HCT116 (cell line): ENCODE measurements at regions not wholly inside any gene's neighbourhood (a gene's known extent, or its start where the extent isn't known, plus 50 kb on each side); places are given as distances from the start of the nearest gene placed in this dataset.

Source experiments
- ATAC-seq: fragments of 200-7000 bp; cut with Tn5 transposase; 2 replicates; pipeline ENCODE4 v1.9.1; 2020; ENCODE audit warnings: mild to moderate bottlenecking, moderate library complexity
- BruUV-seq: library from RNA; stranded (reverse); fragments of 400-500 nt; replicated peaks from 2 replicates; lab custom pipeline; 2021; lab: Mats Ljungman, UMichigan
- CTCF ChIA-PET: fragments of 300-600 bp; sonication (Branson Sonifier 250); formaldehyde crosslinking; loops from one replicate; lab custom pipeline; 2021; ENCODE audit warnings: antibody characterized with exemption; lab: Charles Lee
- POLR2A ChIA-PET: fragments of 300-600, 350-600 bp; sonication (Branson Sonifier 250); formaldehyde crosslinking; loops from one replicate; lab custom pipeline; 2021; ENCODE audit warnings: antibody characterized with exemption; lab: Charles Lee
- RAD21 ChIA-PET, 2 experiments: fragments of 300-600 bp; sonication (Branson Sonifier 250); formaldehyde crosslinking; loops; one replicate each; lab custom pipeline; 2023; ENCODE audit warnings: low total read pairs in 2 of 2; ENCODE audit not compliant: uncharacterized antibody in 2 of 2, unreplicated experiment in 2 of 2, low non-redundant PET in 1 of 2; lab: Charles Lee
- DNase-seq: peaks from one replicate; pipeline ENCODE4 v3.0.0-alpha.2; 2010; ENCODE audit warnings: low read depth, low spot score
- H2AFZ ChIP-seq: fragments of 200-600 bp; shearing (Covaris generic), sonication (generic); 2 replicates; pipeline ENCODE4 v1.6.1; 2017; ENCODE audit warnings: low read depth, mixed run types, mixed read lengths, antibody characterized with exemption, low read length; ENCODE audit not compliant: poor library complexity, severe bottlenecking
- H3K27ac ChIP-seq: 2 replicates; pipeline ENCODE4 v1.5.1; 2012; ENCODE audit warnings: low read depth, low read length
- H3K27me3 ChIP-seq: fragments of 200-600 bp; sonication (generic); 2 replicates; pipeline ENCODE4 v1.6.1; 2016; ENCODE audit warnings: mixed run types, low read length, mixed read lengths; ENCODE audit not compliant: insufficient read depth
- H3K36me3 ChIP-seq, 2 experiments: fragments of 200-500 bp in 1 of 2; fragments of 200-600 bp in 1 of 2; sonication (Bioruptor generic) in 1 of 2; sonication (generic) in 1 of 2; 2 replicates each; pipeline versions ENCODE4 v1.5.1 to v1.6.1; 2014 to 2016; ENCODE audit warnings: low read length in 2 of 2, inconsistent platforms in 1 of 2, mixed read lengths in 1 of 2, mixed run types in 1 of 2; ENCODE audit not compliant: insufficient read depth in 2 of 2, control insufficient read depth in 1 of 2
- H3K4me1 ChIP-seq, 2 experiments: fragments of 200-600 bp in 1 of 2; sonication (generic) in 1 of 2; 2 replicates each; pipeline versions ENCODE4 v1.5.1 to v1.6.1; 2012 to 2017; ENCODE audit warnings: low read length in 2 of 2, inconsistent platforms in 1 of 2, mild to moderate bottlenecking in 1 of 2, mixed read lengths in 1 of 2, mixed run types in 1 of 2, moderate library complexity in 1 of 2; ENCODE audit not compliant: insufficient read depth in 2 of 2, control insufficient read depth in 1 of 2
- H3K4me2 ChIP-seq: fragments of 200-600 bp; sonication (generic); 2 replicates; pipeline ENCODE4 v1.6.1; 2017; ENCODE audit warnings: mixed run types, low read length, mixed read lengths
- H3K4me3 ChIP-seq, 2 experiments: fragments of 200-600 bp in 1 of 2; sonication (generic) in 1 of 2; replicated peaks in 1 of 2; 2 replicates each; pipeline ENCODE4 v1.5.1; 2011 to 2016; ENCODE audit warnings: low read length in 2 of 2, control low read depth in 1 of 2, low read depth in 1 of 2, mild to moderate bottlenecking in 1 of 2, mixed read lengths in 1 of 2, mixed run types in 1 of 2
- H3K79me2 ChIP-seq: fragments of 200-600 bp; sonication (generic); 2 replicates; pipeline ENCODE4 v1.6.1; 2017; ENCODE audit warnings: mild to moderate bottlenecking, mixed run types, low read length, moderate library complexity, mixed read lengths; ENCODE audit not compliant: insufficient read depth
- H3K9ac ChIP-seq: fragments of 200-600 bp; sonication (generic); 2 replicates; pipeline ENCODE4 v1.6.1; 2016; ENCODE audit warnings: low read length, mixed read lengths
- H3K9me2 ChIP-seq: fragments of 200-600 bp; sonication (generic), shearing (Covaris generic); 2 replicates; pipeline ENCODE4 v1.6.1; 2017; ENCODE audit warnings: mixed run types, mild to moderate bottlenecking, moderate library complexity; ENCODE audit not compliant: insufficient read depth
- H3K9me3 ChIP-seq, 2 experiments: fragments of 200-500 bp in 1 of 2; fragments of 200-600 bp in 1 of 2; sonication (Bioruptor generic) in 1 of 2; sonication (generic) in 1 of 2; 2 replicates each; pipeline ENCODE4 v1.6.1; 2014 to 2017; ENCODE audit warnings: low read length in 2 of 2, mixed read lengths in 2 of 2, inconsistent platforms in 1 of 2, low read depth in 1 of 2, mild to moderate bottlenecking in 1 of 2, mixed run types in 1 of 2, moderate library complexity in 1 of 2; ENCODE audit not compliant: control insufficient read depth in 1 of 2, insufficient read depth in 1 of 2
- H4K20me1 ChIP-seq: fragments of 200-600 bp; sonication (generic), shearing (Covaris generic); 2 replicates; pipeline ENCODE4 v1.6.1; 2017; ENCODE audit warnings: mixed run types, mild to moderate bottlenecking, moderate library complexity; ENCODE audit not compliant: insufficient read depth
- CBX3 ChIP-seq: IDR thresholded peaks from 2 replicates; pipeline ENCODE4 v1.6.1; 2012; ENCODE audit warnings: low read depth
- CEBPB ChIP-seq: IDR thresholded peaks from 2 replicates; pipeline ENCODE4 v1.6.1; 2012; ENCODE audit warnings: low read depth
- EGR1 ChIP-seq: IDR thresholded peaks from 2 replicates; pipeline ENCODE4 v1.6.1; 2012; ENCODE audit warnings: low read depth
- EZH2 ChIP-seq: fragments of 200-600 bp; sonication (generic); IDR thresholded peaks from 2 replicates; pipeline ENCODE4 v1.6.1; 2017; ENCODE audit warnings: antibody characterized with exemption, mixed run types
- EZH2phosphoT487 ChIP-seq: fragments of 200-600 bp; IDR thresholded peaks from 2 replicates; pipeline ENCODE4 v1.6.1; 2018; ENCODE audit warnings: antibody characterized with exemption, borderline replicate concordance
- FOSL1 ChIP-seq: IDR thresholded peaks from 2 replicates; pipeline ENCODE4 v1.6.1; 2012; ENCODE audit warnings: low read depth
- JUND ChIP-seq: IDR thresholded peaks from 2 replicates; pipeline ENCODE4 v1.6.1; 2012
- POLR2A ChIP-seq: IDR thresholded peaks from 2 replicates; pipeline ENCODE4 v1.7.0; 2011; ENCODE audit warnings: borderline replicate concordance; ENCODE audit not compliant: insufficient read depth, insufficient read length; ENCODE audit errors: extremely low read depth
- POLR2AphosphoS5 ChIP-seq: IDR thresholded peaks from 2 replicates; pipeline ENCODE4 v1.6.1; 2011; ENCODE audit warnings: mild to moderate bottlenecking, low read depth, low read length, moderate library complexity
- RAD21 ChIP-seq: IDR thresholded peaks from 2 replicates; pipeline ENCODE4 v1.6.1; 2012; ENCODE audit warnings: low read depth, mild to moderate bottlenecking
- SIN3A ChIP-seq: IDR thresholded peaks from 2 replicates; pipeline ENCODE4 v1.6.1; 2012; ENCODE audit warnings: low read depth
- SP1 ChIP-seq: IDR thresholded peaks from 2 replicates; pipeline ENCODE4 v1.6.1; 2012; ENCODE audit warnings: low read depth
- TCF7L2 ChIP-seq: IDR thresholded peaks from 2 replicates; pipeline ENCODE4 v1.7.0; 2011; ENCODE audit warnings: borderline replicate concordance, inconsistent platforms; ENCODE audit not compliant: insufficient read depth, insufficient read length; ENCODE audit errors: extremely low read depth
- YY1 ChIP-seq: IDR thresholded peaks from 2 replicates; pipeline ENCODE4 v1.6.1; 2011; ENCODE audit warnings: low read length, low read depth, moderate library complexity, mild to moderate bottlenecking; ENCODE audit not compliant: insufficient replicate concordance; ENCODE audit errors: extremely low read depth
- ZFX ChIP-seq: fragments of 450-650 bp; IDR thresholded peaks from 2 replicates; pipeline ENCODE4 v1.6.1; 2017
- ZNF274 ChIP-seq: fragments of 200-500 bp; sonication (Bioruptor generic); IDR thresholded peaks from 2 replicates; pipeline ENCODE4 v1.6.1; 2014; ENCODE audit warnings: mild to moderate bottlenecking, low read depth, low read length, inconsistent platforms
- intact Hi-C: fragments of 100-400 bp; cut with micrococcal nuclease; formaldehyde crosslinking; loops from 2 replicates; pipeline ENCODE4 v1.10.0; 2022
- TF ChIP-seq, protein P1 (sequence below): IDR thresholded peaks from 2 replicates; pipeline ENCODE4 v1.6.1; 2012
- TF ChIP-seq, protein P2 (sequence below), 3 experiments: fragments of 200-600 bp in 1 of 3; sonication (generic) in 1 of 3; IDR thresholded peaks in 2 of 3; conservative IDR thresholded peaks in 1 of 3; 2 replicates each; pipeline ENCODE4 v1.5.1; 2012 to 2017; ENCODE audit warnings: low read depth in 2 of 3, low read length in 2 of 3, antibody characterized with exemption in 1 of 3, borderline replicate concordance in 1 of 3, control low read depth in 1 of 3, mild to moderate bottlenecking in 1 of 3, mixed read lengths in 1 of 3, mixed run types in 1 of 3, moderate library complexity in 1 of 3; ENCODE audit not compliant: insufficient read depth in 1 of 3
- TF ChIP-seq, protein P3 (sequence below): IDR thresholded peaks from 2 replicates; pipeline ENCODE4 v1.6.1; 2012
- TF ChIP-seq, protein P4 (sequence below): IDR thresholded peaks from 2 replicates; pipeline ENCODE4 v1.6.1; 2012; ENCODE audit warnings: low read depth

DNA sequence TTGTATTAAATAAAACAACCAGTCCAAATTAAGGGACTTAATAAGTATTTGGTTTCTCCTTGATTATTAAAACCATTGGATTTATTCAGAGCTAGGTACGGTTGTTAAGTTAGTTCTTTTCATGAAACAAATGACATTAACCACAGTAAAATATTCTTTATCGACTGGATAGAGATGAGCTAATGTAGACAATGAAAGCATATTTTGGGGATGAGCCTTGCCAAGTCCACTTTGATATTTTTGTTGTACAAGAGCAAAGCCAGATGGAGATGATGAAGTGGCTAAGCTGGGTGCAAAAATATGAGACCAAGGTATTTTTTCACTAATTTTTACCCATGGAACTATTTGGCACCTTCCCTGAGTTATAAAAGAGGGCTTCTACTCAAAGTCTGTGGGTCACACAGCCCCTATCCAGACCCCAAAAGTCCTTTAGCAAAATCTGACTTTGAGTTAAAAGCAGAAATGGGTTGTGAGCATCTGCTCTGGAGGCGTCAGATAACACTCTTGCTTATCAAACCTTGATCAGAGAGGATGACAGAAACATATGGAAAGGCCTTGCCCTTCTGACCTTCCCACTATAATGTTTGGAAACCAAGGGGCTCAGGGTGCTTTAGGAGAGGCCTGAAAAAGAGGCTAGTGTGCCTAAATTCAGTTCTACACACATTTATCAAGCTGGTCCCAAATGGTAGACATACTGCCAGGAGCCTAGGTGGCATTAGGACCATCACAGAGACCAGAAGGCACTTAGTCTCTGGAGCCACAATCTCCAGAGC lies 456.8 kb downstream of the MTX2 start:
- no peaks in the 10 kb centered on the region for H3K9me2 ChIP-seq
- no peak for TF ChIP-seq ZFX
- TF ChIP-seq ZNF274, result no peak
- no peak for TF ChIP-seq YY1
- no peak for TF ChIP-seq EZH2
- TF ChIP-seq, protein P1, sequence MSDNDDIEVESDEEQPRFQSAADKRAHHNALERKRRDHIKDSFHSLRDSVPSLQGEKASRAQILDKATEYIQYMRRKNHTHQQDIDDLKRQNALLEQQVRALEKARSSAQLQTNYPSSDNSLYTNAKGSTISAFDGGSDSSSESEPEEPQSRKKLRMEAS, result no peak
- TF ChIP-seq, protein P2, sequence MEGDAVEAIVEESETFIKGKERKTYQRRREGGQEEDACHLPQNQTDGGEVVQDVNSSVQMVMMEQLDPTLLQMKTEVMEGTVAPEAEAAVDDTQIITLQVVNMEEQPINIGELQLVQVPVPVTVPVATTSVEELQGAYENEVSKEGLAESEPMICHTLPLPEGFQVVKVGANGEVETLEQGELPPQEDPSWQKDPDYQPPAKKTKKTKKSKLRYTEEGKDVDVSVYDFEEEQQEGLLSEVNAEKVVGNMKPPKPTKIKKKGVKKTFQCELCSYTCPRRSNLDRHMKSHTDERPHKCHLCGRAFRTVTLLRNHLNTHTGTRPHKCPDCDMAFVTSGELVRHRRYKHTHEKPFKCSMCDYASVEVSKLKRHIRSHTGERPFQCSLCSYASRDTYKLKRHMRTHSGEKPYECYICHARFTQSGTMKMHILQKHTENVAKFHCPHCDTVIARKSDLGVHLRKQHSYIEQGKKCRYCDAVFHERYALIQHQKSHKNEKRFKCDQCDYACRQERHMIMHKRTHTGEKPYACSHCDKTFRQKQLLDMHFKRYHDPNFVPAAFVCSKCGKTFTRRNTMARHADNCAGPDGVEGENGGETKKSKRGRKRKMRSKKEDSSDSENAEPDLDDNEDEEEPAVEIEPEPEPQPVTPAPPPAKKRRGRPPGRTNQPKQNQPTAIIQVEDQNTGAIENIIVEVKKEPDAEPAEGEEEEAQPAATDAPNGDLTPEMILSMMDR (IDR thresholded peaks at IDR 0.05 in 2 of 3, conservative IDR thresholded peaks at IDR 0.05 in 1 of 3; ENCODE audit: borderline replicate concordance in 1 of 3, insufficient read depth in 1 of 3, low read depth in 2 of 3, low read length in 2 of 3), result no peak
- TF ChIP-seq, protein P3, sequence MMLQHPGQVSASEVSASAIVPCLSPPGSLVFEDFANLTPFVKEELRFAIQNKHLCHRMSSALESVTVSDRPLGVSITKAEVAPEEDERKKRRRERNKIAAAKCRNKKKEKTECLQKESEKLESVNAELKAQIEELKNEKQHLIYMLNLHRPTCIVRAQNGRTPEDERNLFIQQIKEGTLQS, result no peak
- no peak for TF ChIP-seq CEBPB
- no peak for TF ChIP-seq FOSL1
- TF ChIP-seq JUND, result no peak
- TF ChIP-seq SIN3A, result no peak
- TF ChIP-seq, protein P4, sequence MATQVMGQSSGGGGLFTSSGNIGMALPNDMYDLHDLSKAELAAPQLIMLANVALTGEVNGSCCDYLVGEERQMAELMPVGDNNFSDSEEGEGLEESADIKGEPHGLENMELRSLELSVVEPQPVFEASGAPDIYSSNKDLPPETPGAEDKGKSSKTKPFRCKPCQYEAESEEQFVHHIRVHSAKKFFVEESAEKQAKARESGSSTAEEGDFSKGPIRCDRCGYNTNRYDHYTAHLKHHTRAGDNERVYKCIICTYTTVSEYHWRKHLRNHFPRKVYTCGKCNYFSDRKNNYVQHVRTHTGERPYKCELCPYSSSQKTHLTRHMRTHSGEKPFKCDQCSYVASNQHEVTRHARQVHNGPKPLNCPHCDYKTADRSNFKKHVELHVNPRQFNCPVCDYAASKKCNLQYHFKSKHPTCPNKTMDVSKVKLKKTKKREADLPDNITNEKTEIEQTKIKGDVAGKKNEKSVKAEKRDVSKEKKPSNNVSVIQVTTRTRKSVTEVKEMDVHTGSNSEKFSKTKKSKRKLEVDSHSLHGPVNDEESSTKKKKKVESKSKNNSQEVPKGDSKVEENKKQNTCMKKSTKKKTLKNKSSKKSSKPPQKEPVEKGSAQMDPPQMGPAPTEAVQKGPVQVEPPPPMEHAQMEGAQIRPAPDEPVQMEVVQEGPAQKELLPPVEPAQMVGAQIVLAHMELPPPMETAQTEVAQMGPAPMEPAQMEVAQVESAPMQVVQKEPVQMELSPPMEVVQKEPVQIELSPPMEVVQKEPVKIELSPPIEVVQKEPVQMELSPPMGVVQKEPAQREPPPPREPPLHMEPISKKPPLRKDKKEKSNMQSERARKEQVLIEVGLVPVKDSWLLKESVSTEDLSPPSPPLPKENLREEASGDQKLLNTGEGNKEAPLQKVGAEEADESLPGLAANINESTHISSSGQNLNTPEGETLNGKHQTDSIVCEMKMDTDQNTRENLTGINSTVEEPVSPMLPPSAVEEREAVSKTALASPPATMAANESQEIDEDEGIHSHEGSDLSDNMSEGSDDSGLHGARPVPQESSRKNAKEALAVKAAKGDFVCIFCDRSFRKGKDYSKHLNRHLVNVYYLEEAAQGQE, result no peak
- no peak for TF ChIP-seq RAD21
- no peak for TF ChIP-seq SP1
- no peak for TF ChIP-seq EGR1
- no peak for TF ChIP-seq CBX3
- TF ChIP-seq TCF7L2, result no peak
- no peak for TF ChIP-seq POLR2AphosphoS5
- no peak for TF ChIP-seq POLR2A
- no peak for TF ChIP-seq EZH2phosphoT487
- no peak overlapping the region for H3K27ac ChIP-seq
- H3K4me1 ChIP-seq, result peaks cover 0 to 2% of the 10 kb centered on the region in 2 experiments; a peak in 1 of 4 replicates
- no peaks in the 10 kb centered on the region for H4K20me1 ChIP-seq
- ChIA-PET RAD21 (no interaction called here), CTCF (no interaction called here), POLR2A (no interaction called here)
- peaks cover 41% of the 10 kb centered on the region for H3K27me3 ChIP-seq
- no TSS peak for BruUV-seq
- ATAC-seq (no peak), DNase-seq (no peak)
- intact Hi-C loops, result no loop called here
- no peak overlapping the region for H2AFZ ChIP-seq
- no peak overlapping the region for H3K9ac ChIP-seq
- no peaks in the 10 kb centered on the region for H3K36me3 ChIP-seq
- H3K79me2 ChIP-seq, result no peaks in the 10 kb centered on the region
- no peak overlapping the region for H3K4me3 ChIP-seq
- no peak overlapping the region for H3K4me2 ChIP-seq
- no peaks in the 10 kb centered on the region for H3K9me3 ChIP-seq
